Body of pancreas (tissue), 4 donors: ENCODE measurements at regions not wholly inside any gene's neighbourhood (a gene's known extent, or its start where the extent isn't known, plus 50 kb on each side); places are given as distances from the start of the nearest gene placed in this dataset.
"Not testable (repeated sequence)": the region's sequence is repeated elsewhere in the genome, so short reads cannot be mapped to it uniquely, and the experiment has no call there.

Experiments
- ATAC-seq: fragments of 150-250 bp; one replicate; pipeline ENCODE4 v1.9.1; 2016
- DNase-seq, 4 donors: peaks; one replicate each; pipeline ENCODE4 v3.0.0-alpha.2; 2019
- H3K27ac ChIP-seq, 4 donors: fragments of 200-600 bp; sonication (generic); 1 replicate in 3 of 4; 2 replicates in 1 of 4; pipeline versions ENCODE4 v1.5.1 to v1.6.1; 2016 to 2019; ENCODE audit warnings: mild to moderate bottlenecking in 1 of 4, mixed read lengths in 1 of 4, moderate library complexity in 1 of 4
- H3K27me3 ChIP-seq, 2 donors: fragments of 200-600 bp; sonication (generic); one replicate each; pipeline ENCODE4 v1.6.0; 2016; ENCODE audit warnings: mild to moderate bottlenecking in 1 of 2
- H3K36me3 ChIP-seq, 2 donors: fragments of 200-600 bp; sonication (generic); replicated peaks in 1 of 2; 2 replicates each; pipeline ENCODE4 v1.5.1; 2016; ENCODE audit warnings: low read depth in 2 of 2; ENCODE audit not compliant: insufficient read depth in 1 of 2
- H3K4me1 ChIP-seq: fragments of 200-600 bp; sonication (generic); one replicate; pipeline ENCODE4 v1.6.0; 2016
- H3K4me3 ChIP-seq, 2 donors: fragments of 200-600 bp; sonication (generic); 1 replicate in 1 of 2; 2 replicates in 1 of 2; pipeline ENCODE4 v1.5.1; 2016 to 2019
- H3K9me3 ChIP-seq, 3 donors: fragments of 200-600 bp; sonication (generic); 1 replicate in 2 of 3; 2 replicates in 1 of 3; pipeline ENCODE4 v1.5.1; 2016
- POLR2A ChIP-seq, 3 donors: fragments of 450-650 bp; IDR thresholded peaks; one replicate each; pipeline ENCODE4 v1.6.1; 2016; ENCODE audit warnings: antibody characterized with exemption in 3 of 3, mild to moderate bottlenecking in 2 of 3
- WGBS, 2 donors: methylation state at CpG; one replicate each; pipeline ENCODE4 v1.1.5; 2017; 5-methylcytosine and 5-hydroxymethylcytosine counted together
- intact Hi-C: fragments of 100-400 bp; cut with DNase I; formaldehyde crosslinking; loops from one replicate; pipeline ENCODE4 v1.15.1; 2023
- TF ChIP-seq, protein P1 (sequence below), 7 experiments: fragments of 450-650 bp in 4 of 7; fragments of 200-600 bp in 3 of 7; sonication (generic) in 3 of 7; IDR thresholded peaks; one replicate each; pipeline ENCODE4 v1.5.1; 2016 to 2019; ENCODE audit warnings: antibody characterized with exemption in 7 of 7

- intact Hi-C loops: no loop called here
- Histone ChIP-seq H3K27me3 (no peaks in the 10 kb centered on the region), H3K27ac (no peak overlapping the region), H3K9me3 (no peaks in the 10 kb centered on the region), H3K4me3 (no peak overlapping the region), H3K4me1 (no peaks in the 10 kb centered on the region), H3K36me3 (no peaks in the 10 kb centered on the region)
- 36 to 44% methylated on average over 1 of the region's 1 CpG for WGBS, 2 donors
- DNase-seq (no peak), ATAC-seq (no peak)
- TF ChIP-seq, protein P1, sequence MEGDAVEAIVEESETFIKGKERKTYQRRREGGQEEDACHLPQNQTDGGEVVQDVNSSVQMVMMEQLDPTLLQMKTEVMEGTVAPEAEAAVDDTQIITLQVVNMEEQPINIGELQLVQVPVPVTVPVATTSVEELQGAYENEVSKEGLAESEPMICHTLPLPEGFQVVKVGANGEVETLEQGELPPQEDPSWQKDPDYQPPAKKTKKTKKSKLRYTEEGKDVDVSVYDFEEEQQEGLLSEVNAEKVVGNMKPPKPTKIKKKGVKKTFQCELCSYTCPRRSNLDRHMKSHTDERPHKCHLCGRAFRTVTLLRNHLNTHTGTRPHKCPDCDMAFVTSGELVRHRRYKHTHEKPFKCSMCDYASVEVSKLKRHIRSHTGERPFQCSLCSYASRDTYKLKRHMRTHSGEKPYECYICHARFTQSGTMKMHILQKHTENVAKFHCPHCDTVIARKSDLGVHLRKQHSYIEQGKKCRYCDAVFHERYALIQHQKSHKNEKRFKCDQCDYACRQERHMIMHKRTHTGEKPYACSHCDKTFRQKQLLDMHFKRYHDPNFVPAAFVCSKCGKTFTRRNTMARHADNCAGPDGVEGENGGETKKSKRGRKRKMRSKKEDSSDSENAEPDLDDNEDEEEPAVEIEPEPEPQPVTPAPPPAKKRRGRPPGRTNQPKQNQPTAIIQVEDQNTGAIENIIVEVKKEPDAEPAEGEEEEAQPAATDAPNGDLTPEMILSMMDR (IDR thresholded peaks at IDR 0.05): no peak
- no peak for TF ChIP-seq POLR2A (IDR thresholded peaks at IDR 0.05)
These were observed 622.4 kb upstream of the GRIN3A start for GRCh38 chr9:102360846-102361245.

GRCh38 chr9:102355982-102356381, 617.5 kb upstream of the GRIN3A start:
- TF ChIP-seq POLR2A (IDR thresholded peaks at IDR 0.05): no peak
- intact Hi-C loops: no loop called here
- no peak overlapping the region for H3K27ac ChIP-seq
- WGBS, 2 donors: 69 to 72% methylated on average over 5 of the region's 5 CpGs
- ATAC-seq (no peak), DNase-seq (no peak)
- no peak overlapping the region for H3K4me3 ChIP-seq
- no peaks in the 10 kb centered on the region for H3K27me3 ChIP-seq
- no peaks in the 10 kb centered on the region for H3K4me1 ChIP-seq
- no peaks in the 10 kb centered on the region for H3K36me3 ChIP-seq
- no peaks in the 10 kb centered on the region for H3K9me3 ChIP-seq

DNA sequence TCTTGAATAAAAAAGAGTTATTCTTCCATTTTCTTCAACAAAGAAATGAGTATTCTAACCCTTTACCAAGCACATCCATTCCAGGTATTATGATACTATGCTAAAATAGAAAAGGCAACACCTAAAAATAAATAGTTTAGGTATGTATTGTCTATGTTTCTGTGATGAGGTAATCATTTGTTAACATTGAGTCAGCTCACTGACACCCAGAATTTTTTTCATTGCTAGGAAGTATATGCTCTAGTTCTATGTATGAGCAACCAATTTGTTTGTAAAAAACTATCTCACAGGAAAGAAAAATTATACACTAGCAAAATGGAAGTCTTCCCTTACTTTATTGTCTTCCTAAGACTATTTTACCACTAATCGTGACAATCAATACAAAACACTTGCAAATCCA, 615.6 kb upstream of the GRIN3A start:
- intact Hi-C loops: no loop called here
- H3K9me3 ChIP-seq: no peaks in the 10 kb centered on the region
- no peak for TF ChIP-seq POLR2A (IDR thresholded peaks at IDR 0.05)
- TF ChIP-seq, protein P1 (IDR thresholded peaks at IDR 0.05): no peak
- H3K36me3 ChIP-seq: no peaks in the 10 kb centered on the region
- no peak for ATAC-seq
- DNase-seq: no peak
- H3K27me3 ChIP-seq: no peaks in the 10 kb centered on the region
- no peak overlapping the region for H3K27ac ChIP-seq
- H3K4me1 ChIP-seq: no peaks in the 10 kb centered on the region
- H3K4me3 ChIP-seq: no peak overlapping the region
- 71 to 76% methylated on average over 1 of the region's 1 CpG for WGBS, 2 donors

GRCh38 chr9:102337471-102337870, 599.0 kb upstream of the GRIN3A start:
- ATAC-seq, intact Hi-C loops, H3K4me1 ChIP-seq, H3K27me3 ChIP-seq, DNase-seq, H3K36me3 ChIP-seq, H3K9me3 ChIP-seq, H3K4me3 ChIP-seq, H3K27ac ChIP-seq: not testable (repeated sequence)
- 46 to 60% methylated on average over 3 to 6 of the region's 6 CpGs for WGBS, 2 donors

DNA sequence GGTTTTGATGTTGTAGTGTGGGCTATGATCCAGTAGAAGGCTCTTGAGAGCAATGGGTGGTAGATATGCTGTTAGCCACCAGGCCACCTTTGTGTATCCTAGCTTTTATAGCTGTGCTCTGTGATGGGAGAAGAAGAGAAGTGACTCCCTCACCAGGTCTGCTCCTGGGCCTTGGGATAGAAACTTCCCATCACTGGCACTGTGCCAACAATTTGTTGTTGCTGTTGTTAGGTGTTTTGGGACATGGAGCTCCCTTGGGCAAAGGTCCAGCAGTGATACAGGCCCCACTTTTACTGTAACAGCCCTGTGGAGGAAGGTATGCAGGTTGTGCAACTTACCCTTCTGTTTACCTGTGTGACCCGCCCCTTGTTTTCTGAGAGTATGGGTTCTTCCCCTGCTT, 570.9 kb upstream of the GRIN3A start:
- intact Hi-C loops: no loop called here
- WGBS, 2 donors: 75 to 100% methylated on average over 1 of the region's 1 CpG
- Histone ChIP-seq H3K27me3 (no peaks in the 10 kb centered on the region), H3K36me3 (no peaks in the 10 kb centered on the region), H3K4me1 (no peaks in the 10 kb centered on the region), H3K4me3 (no peak overlapping the region), H3K27ac (no peak overlapping the region), H3K9me3 (no peaks in the 10 kb centered on the region)
- DNase-seq (no peak), ATAC-seq (no peak)
- no peak for TF ChIP-seq POLR2A (IDR thresholded peaks at IDR 0.05)
- TF ChIP-seq, protein P1 (IDR thresholded peaks at IDR 0.05): no peak

GRCh38 chr9:102295188-102295587, 556.7 kb upstream of the GRIN3A start:
- intact Hi-C loops: no loop called here
- WGBS, 2 donors: 50 to 67% methylated on average over 3 of the region's 3 CpGs
- H3K9me3 ChIP-seq: no peaks in the 10 kb centered on the region
- no peak overlapping the region for H3K27ac ChIP-seq
- ATAC-seq (no peak), DNase-seq (no peak)
- no peaks in the 10 kb centered on the region for H3K4me1 ChIP-seq
- H3K27me3 ChIP-seq: no peaks in the 10 kb centered on the region
- H3K36me3 ChIP-seq: no peaks in the 10 kb centered on the region
- no peak overlapping the region for H3K4me3 ChIP-seq
- TF ChIP-seq, protein P1 (IDR thresholded peaks at IDR 0.05): no peak
- no peak for TF ChIP-seq POLR2A (IDR thresholded peaks at IDR 0.05)
